ENCODE measurements at regions not wholly inside any gene's neighbourhood (a gene's known extent, or its start where the extent isn't known, plus 50 kb on each side); places are given as distances from the start of the nearest gene placed in this dataset.

DNA sequence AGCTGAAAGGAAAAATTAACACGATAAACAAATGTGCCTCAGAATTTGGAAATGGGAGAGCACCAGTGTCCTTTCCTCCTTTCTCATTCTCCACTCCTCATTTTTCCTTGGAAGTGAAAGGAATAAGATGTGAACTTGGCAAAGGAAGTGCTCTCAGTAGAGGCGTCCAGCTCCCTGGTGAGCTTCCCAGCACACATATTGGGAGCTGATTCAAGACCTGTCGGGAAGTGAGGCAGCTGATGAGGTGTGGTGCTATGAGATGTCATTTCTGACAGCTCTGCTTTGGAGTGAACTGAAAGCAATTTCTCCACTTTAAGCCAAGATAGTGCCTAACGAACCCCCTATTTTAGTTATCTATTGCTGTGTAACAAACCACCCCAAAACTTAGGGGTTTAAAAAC lies 238.5 kb upstream of the IRX3 start:
- Mint-ChIP-seq H3K27me3 (peaks cover 2% of the 10 kb centered on the region), H3K9me3 (peaks cover 6% of the 10 kb centered on the region), H3K27ac (no peak overlapping the region), H3K36me3 (ENCODE audit: low read depth) (no peaks in the 10 kb centered on the region), H3K4me1 (no peaks in the 10 kb centered on the region), H3K4me3 (no peak overlapping the region)
- ChIA-PET POLR2A (no interaction called here), CTCF (no interaction called here)
- intact Hi-C loops (cut with micrococcal nuclease) = no loop called here
- ATAC-seq (ENCODE audit: low read depth) = no peak
- TF ChIP-seq, protein P1, sequence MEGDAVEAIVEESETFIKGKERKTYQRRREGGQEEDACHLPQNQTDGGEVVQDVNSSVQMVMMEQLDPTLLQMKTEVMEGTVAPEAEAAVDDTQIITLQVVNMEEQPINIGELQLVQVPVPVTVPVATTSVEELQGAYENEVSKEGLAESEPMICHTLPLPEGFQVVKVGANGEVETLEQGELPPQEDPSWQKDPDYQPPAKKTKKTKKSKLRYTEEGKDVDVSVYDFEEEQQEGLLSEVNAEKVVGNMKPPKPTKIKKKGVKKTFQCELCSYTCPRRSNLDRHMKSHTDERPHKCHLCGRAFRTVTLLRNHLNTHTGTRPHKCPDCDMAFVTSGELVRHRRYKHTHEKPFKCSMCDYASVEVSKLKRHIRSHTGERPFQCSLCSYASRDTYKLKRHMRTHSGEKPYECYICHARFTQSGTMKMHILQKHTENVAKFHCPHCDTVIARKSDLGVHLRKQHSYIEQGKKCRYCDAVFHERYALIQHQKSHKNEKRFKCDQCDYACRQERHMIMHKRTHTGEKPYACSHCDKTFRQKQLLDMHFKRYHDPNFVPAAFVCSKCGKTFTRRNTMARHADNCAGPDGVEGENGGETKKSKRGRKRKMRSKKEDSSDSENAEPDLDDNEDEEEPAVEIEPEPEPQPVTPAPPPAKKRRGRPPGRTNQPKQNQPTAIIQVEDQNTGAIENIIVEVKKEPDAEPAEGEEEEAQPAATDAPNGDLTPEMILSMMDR (IDR thresholded peaks at IDR 0.05) = no peak
- no peak for DNase-seq

DNA sequence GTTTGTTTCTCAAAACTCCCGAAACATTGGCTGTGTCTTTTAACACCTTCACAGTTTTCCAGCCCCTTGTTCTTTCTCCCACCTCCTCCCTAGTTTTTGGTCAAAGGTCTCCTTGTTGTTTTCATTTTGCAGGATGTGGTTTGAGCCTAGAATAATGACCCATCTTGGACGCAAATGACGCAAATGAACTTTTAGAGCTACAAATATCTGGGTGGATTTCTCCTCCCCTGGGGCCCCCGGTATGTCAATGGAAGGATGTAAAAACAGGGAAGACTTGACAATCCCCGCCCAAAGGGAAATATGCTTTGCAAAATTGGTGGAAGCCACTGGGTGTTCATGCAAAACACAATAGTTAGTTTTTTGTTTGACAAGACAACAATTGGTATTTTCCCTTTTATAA lies 236.0 kb upstream of the IRX3 start:
- POLR2A ChIA-PET = no interaction called here
- TF ChIP-seq, protein P1 (IDR thresholded peaks at IDR 0.05) = no peak
- intact Hi-C loops (cut with micrococcal nuclease) = no loop called here
- Mint-ChIP-seq H3K36me3 (ENCODE audit: low read depth) (no peaks in the 10 kb centered on the region), H3K4me3 (no peak overlapping the region), H3K27ac (no peak overlapping the region), H3K4me1 (no peaks in the 10 kb centered on the region), H3K27me3 (peaks cover 2% of the 10 kb centered on the region), H3K9me3 (peaks cover 10% of the 10 kb centered on the region)
- CTCF ChIA-PET = no interaction called here
- DNase-seq (no peak), ATAC-seq (ENCODE audit: low read depth) (no peak)

DNA sequence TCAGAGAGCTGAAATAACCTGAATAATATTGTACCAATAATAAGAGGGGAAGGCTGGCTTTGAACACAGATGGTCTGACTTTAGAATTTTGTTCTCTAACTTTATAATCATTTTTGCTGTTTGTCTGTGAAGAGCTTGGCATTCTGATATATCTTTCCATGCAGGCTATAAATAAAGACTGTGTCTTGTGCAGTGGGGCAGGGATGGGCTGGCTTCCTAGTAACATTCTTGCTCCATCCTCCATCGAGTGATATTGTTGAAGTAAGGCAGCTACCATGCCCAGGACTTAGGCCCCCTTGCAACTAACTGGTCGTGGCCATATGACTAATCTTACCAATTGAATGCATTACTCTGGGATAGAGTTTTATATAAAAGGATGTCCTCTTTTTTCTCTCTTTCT lies 234.7 kb upstream of the IRX3 start:
- TF ChIP-seq, protein P1 (IDR thresholded peaks at IDR 0.05) = no peak
- intact Hi-C loops (cut with micrococcal nuclease) = no loop called here
- Mint-ChIP-seq H3K9me3 (peaks cover 9% of the 10 kb centered on the region), H3K27ac (no peak overlapping the region), H3K27me3 (peaks cover 2% of the 10 kb centered on the region), H3K4me1 (no peaks in the 10 kb centered on the region), H3K36me3 (ENCODE audit: low read depth) (no peaks in the 10 kb centered on the region), H3K4me3 (no peak overlapping the region)
- DNase-seq (no peak), ATAC-seq (ENCODE audit: low read depth) (no peak)
- ChIA-PET CTCF (no interaction called here), POLR2A (no interaction called here)

DNA sequence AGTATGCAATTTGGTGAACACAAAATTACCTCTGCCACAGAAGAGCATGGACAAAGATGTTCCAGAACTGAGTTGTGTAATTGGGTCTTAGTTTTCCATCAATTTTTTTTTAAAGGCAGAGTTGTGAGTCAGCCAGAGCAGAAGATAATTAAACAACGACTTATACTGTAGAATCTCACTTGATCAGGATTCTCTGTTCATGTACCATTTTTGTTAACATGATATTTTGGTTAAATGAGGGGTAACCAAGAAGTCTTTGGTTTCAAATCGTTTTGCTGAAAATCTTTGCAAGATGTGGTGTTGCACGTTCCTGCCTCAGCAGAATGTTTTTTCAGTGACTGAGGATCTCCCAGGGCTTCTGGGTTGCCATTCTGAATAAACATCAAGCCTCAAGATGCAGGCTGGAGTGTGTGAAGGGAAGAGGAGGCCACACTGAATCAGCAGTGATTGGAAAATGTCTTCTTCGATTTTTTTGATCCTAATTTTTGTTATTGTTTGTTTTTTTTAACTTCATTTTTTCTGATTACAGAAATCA lies 232.6 kb upstream of the IRX3 start:
- DNase-seq (no peak), ATAC-seq (ENCODE audit: low read depth) (no peak)
- intact Hi-C loops (cut with micrococcal nuclease) = no loop called here
- H3K4me3 Mint-ChIP-seq = no peak overlapping the region
- TF ChIP-seq, protein P1 (IDR thresholded peaks at IDR 0.05) = no peak
- ChIA-PET POLR2A (no interaction called here), CTCF (no interaction called here)
- peaks cover 8% of the 10 kb centered on the region for H3K9me3 Mint-ChIP-seq
- H3K4me1 Mint-ChIP-seq = no peaks in the 10 kb centered on the region
- no peaks in the 10 kb centered on the region for H3K36me3 Mint-ChIP-seq (ENCODE audit: low read depth)
- H3K27ac Mint-ChIP-seq = no peak overlapping the region
- peaks cover 2% of the 10 kb centered on the region for H3K27me3 Mint-ChIP-seq

DNA sequence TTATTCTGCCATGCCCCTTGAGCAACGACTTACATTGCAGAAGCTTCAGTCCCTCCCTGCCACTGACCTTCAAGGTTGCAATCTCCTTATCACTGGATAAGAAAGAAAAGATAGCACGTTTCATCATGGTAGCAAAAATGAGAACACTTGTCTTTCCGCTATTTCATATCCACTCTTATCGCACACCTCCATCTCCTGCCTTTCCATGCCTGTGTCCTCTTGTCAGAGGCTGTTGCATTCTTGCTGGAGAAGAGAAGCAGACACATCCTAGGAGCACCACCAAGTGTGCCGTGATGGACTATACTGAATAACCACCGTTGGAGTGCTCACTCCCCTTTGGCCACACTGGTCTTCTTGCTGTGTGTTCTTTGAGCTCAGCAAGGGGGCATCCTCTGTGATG lies 230.6 kb upstream of the IRX3 start:
- intact Hi-C loops (cut with micrococcal nuclease) = no loop called here
- Mint-ChIP-seq H3K9me3 (peaks cover 8% of the 10 kb centered on the region), H3K27me3 (no peaks in the 10 kb centered on the region), H3K36me3 (ENCODE audit: low read depth) (no peaks in the 10 kb centered on the region), H3K4me1 (no peaks in the 10 kb centered on the region), H3K27ac (no peak overlapping the region), H3K4me3 (no peak overlapping the region)
- ChIA-PET POLR2A (no interaction called here), CTCF (no interaction called here)
- no peak for DNase-seq
- no peak for ATAC-seq (ENCODE audit: low read depth)
- TF ChIP-seq, protein P1 (IDR thresholded peaks at IDR 0.05) = no peak

Data from activated B cell treated with CpG ODN at 0.5 μM for 24 hours (primary cell).